ENCODE measurements at regions not wholly inside any gene's neighbourhood (a gene's known extent, or its start where the extent isn't known, plus 50 kb on each side); places are given as distances from the start of the nearest gene placed in this dataset.
"Not testable (repeated sequence)": the region's sequence is repeated elsewhere in the genome, so short reads cannot be mapped to it uniquely, and the experiment has no call there.

DNA sequence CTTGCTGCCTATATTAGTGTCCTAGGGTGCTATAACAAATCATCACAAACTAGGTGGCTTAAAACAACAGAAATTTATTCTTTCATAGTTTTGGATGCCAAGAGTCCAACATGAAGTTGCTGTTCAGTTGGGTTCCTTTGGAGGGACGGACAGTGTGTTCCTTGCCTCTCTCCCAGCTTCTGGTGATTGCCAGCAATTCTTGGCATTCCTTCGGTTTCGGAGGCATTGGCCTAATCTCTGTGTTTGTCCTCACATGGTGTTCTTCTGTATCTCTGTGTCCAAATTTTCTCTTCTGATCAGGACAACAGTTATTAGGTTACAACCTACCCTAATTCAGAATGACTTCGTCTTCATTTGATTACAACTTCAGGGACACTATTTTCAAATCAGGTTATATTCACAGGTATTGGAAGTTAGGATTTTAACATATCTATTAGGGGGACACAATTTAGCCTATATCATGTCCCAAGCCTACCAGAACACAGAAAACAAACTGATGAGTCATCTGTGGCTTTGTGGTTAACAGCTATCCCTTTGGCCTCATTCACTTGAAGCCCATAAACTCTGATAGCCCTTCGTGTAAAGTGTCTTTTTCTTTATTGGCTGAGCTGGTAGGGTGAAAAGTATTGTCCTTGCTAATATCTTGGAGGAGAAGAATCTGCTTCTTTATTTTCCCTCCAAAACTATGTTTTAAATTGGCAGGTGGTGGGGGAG, 83.2 kb upstream of the PAPPA2 start:
- DNase-seq: no peak
- Histone ChIP-seq H3K27me3 (no peaks in the 10 kb centered on the region), H3K36me3 (replicated peaks in 1 of 2) (no peaks in the 10 kb centered on the region), H3K4me1 (replicated peaks in 1 of 2) (no peaks in the 10 kb centered on the region), H3K27ac (no peak overlapping the region), H3K9me3 (replicated peaks in 1 of 3) (no peaks in the 10 kb centered on the region), H3K4me3 (no peak overlapping the region)
- 74 to 87% (median 79%) methylated on average over 5 of the region's 5 CpGs for WGBS, 4 donors
- intact Hi-C loops (cut with DNase I): loop anchor here in 1 of 2 donors (10.0 kb wide), 1 partner anchor 465 kb away; no protein-coding TSS in a partner anchor
- TF ChIP-seq CTCF (IDR thresholded peaks at IDR 0.05) (no peak), POLR2A (IDR thresholded peaks at IDR 0.05) (no peak)

- intact Hi-C loops (cut with DNase I): loop anchor here in 1 of 2 donors (10.0 kb wide), 1 partner anchor 470 kb away; no protein-coding TSS in a partner anchor
- DNase-seq: peak; percentile 66 to 93 (median 81)
- Histone ChIP-seq H3K4me1 (replicated peaks in 1 of 2) (no peaks in the 10 kb centered on the region), H3K27ac (no peak overlapping the region), H3K36me3 (replicated peaks in 1 of 2) (no peaks in the 10 kb centered on the region), H3K9me3 (replicated peaks in 1 of 3) (no peaks in the 10 kb centered on the region), H3K27me3 (no peaks in the 10 kb centered on the region), H3K4me3 (no peak overlapping the region)
- TF ChIP-seq CTCF (IDR thresholded peaks at IDR 0.05) (peak; percentile 65 to 81 (median 74)), POLR2A (IDR thresholded peaks at IDR 0.05) (no peak)
- 15 to 21% (median 17%) methylated on average over 7 of the region's 7 CpGs for WGBS, 4 donors
These were observed 87.9 kb upstream of the PAPPA2 start for GRCh38 chr1:176374967-176375569.

GRCh38 chr1:176364236-176364905, 98.6 kb upstream of the PAPPA2 start:
- H3K27me3 ChIP-seq: no peaks in the 10 kb centered on the region
- no peak overlapping the region for H3K4me3 ChIP-seq
- intact Hi-C loops (cut with DNase I): no loop called here
- peak in 1 of 7 donors; percentile 50 for DNase-seq
- H3K27ac ChIP-seq: no peak overlapping the region
- H3K9me3 ChIP-seq (replicated peaks in 1 of 3): no peaks in the 10 kb centered on the region
- TF ChIP-seq CTCF (IDR thresholded peaks at IDR 0.05) (no peak), POLR2A (IDR thresholded peaks at IDR 0.05) (no peak)
- WGBS, 4 donors: 47 to 57% (median 51%) methylated on average over 6 to 7 of the region's 7 CpGs
- H3K36me3 ChIP-seq (replicated peaks in 1 of 2): no peaks in the 10 kb centered on the region
- H3K4me1 ChIP-seq (replicated peaks in 1 of 2): no peaks in the 10 kb centered on the region

GRCh38 chr1:176349135-176349715, 113.8 kb upstream of the PAPPA2 start:
- H3K27ac ChIP-seq; intact Hi-C loops (cut with DNase I); H3K4me1 ChIP-seq (replicated peaks in 1 of 2); DNase-seq; H3K4me3 ChIP-seq; H3K27me3 ChIP-seq; H3K36me3 ChIP-seq (replicated peaks in 1 of 2): not testable (repeated sequence)
- H3K9me3 ChIP-seq (replicated peaks in 1 of 3): peaks cover 0 to 11% (median 0%) of the 10 kb centered on the region in 3 donors
- WGBS, 4 donors: 82 to 93% (median 90%) methylated on average over 9 to 37 of the region's 42 CpGs
